MM.1S (cell line): ENCODE measurements at regions not wholly inside any gene's neighbourhood (a gene's known extent, or its start where the extent isn't known, plus 50 kb on each side); places are given as distances from the start of the nearest gene placed in this dataset.

Experiments
- EZH2 ChIP-seq: fragments of 300-600 bp; sonication (generic); optimal IDR thresholded peaks from 2 replicates; pipeline ENCODE3; 2017; ENCODE audit warnings: low read depth, mild to moderate bottlenecking, antibody characterized with exemption, low read length, mixed read lengths
- EZH2phosphoT487 ChIP-seq: fragments of 300-600 bp; sonication (generic); IDR thresholded peaks from 2 replicates; pipeline ENCODE4 v1.6.1; 2018; ENCODE audit warnings: antibody characterized with exemption, low read length
- TF ChIP-seq, protein P1 (sequence below): fragments of 300-600 bp; sonication (generic); IDR thresholded peaks from 2 replicates; pipeline ENCODE4 v1.5.1; 2016; ENCODE audit warnings: antibody characterized with exemption, low read length, mixed read lengths

DNA sequence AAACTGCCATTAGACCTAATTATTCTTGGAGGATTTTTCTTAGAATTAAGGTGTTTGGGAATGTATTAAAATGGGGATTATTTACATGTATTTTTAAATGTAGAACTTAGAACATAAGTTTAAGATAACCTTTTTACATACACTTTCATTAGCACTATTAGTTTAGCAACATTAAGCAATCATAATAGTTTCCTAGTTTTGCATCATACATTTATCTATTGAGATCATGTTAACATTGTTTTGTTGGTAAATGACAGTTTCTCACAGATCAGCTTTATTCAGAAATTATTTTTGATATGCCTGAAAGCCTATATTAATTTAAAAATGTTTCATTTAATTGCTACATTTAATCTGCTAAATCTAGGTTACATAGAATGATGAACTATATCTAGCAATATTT is 189.7 kb upstream of the PPP1R3A start:
- TF ChIP-seq, protein P1, sequence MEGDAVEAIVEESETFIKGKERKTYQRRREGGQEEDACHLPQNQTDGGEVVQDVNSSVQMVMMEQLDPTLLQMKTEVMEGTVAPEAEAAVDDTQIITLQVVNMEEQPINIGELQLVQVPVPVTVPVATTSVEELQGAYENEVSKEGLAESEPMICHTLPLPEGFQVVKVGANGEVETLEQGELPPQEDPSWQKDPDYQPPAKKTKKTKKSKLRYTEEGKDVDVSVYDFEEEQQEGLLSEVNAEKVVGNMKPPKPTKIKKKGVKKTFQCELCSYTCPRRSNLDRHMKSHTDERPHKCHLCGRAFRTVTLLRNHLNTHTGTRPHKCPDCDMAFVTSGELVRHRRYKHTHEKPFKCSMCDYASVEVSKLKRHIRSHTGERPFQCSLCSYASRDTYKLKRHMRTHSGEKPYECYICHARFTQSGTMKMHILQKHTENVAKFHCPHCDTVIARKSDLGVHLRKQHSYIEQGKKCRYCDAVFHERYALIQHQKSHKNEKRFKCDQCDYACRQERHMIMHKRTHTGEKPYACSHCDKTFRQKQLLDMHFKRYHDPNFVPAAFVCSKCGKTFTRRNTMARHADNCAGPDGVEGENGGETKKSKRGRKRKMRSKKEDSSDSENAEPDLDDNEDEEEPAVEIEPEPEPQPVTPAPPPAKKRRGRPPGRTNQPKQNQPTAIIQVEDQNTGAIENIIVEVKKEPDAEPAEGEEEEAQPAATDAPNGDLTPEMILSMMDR, result no peak
- TF ChIP-seq EZH2phosphoT487 (no peak), EZH2 (no peak)
